ENCODE measurements at regions not wholly inside any gene's neighbourhood (a gene's known extent, or its start where the extent isn't known, plus 50 kb on each side); places are given as distances from the start of the nearest gene placed in this dataset.
A peak's percentile ranks its signal among the peaks of the same experiment; 100 is the strongest.

DNA sequence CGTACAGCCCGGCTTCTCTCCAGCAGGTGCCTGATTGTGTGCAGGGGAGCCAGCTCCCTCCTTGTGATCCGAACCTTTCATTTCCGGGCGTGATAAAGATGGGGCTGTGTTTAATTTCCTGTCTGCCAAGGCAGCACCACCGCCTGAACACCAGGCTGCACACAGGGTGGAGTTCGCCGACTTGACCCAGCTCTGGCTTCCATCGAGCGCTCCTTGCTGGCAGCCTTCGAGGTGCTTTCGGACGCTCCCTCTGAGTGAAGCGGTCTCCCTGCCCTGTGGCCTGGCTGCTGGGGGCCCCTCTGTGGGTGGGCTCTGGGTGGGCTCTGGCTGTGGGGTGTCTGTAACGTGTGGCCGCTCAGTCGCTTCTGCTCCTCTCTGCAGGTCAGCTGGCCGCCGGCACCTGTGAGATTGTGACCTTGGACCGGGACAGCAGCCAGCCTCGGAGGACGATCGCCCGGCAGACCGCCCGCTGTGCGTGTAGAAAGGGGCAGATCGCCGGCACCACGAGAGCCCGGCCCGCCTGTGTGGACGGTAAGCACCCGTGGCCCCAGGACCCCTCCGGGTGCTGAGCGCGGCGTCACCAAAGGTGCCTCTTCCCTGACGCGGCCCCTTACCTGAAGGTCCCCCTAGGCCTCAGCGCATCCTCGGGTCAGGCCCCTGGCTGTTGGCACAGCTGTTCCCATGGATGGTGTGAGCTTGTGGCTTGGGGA, 1181.3 kb downstream of the BRD1 start:
- no peak for DNase-seq

DNA sequence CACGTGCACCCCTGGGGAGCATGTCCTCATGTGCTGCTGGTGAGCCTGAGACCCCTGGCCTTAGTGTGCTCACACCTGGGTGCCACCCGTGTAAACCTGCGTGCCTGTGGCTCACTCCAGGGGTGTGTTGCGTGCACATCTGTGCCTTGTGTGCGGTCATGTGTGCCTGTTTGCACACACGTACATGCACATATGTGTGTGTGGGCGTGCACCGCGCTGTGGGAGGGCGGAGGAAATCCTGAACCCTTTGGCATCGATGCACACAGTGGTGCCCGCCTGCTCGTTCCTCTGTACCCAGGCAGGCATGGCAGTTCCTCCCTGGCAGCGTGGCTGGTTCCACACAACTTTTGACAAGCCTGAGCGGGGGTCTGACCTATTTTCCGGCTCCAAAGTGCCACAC, 1181.9 kb downstream of the BRD1 start:
- no peak for DNase-seq

DNA sequence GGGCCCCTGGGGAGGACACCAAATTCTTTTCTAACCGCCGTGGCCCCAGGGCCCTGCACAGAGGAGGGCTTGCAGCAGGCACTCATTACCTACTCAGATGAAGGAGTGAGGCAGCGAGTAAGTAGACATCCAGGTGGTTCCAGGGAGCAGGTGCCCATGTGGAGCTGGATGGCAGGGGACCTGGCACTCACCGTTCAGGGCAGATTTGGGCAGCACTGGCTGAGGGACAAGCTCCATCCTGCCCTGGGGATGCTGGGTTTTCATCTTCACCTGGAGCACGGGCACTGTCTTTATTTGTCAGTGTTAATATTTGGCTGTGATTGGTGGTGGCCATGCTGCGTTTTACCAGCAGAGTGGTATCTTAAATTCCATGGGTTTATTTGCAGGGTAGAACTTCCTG, 1182.7 kb downstream of the BRD1 start:
- no peak for DNase-seq

DNA sequence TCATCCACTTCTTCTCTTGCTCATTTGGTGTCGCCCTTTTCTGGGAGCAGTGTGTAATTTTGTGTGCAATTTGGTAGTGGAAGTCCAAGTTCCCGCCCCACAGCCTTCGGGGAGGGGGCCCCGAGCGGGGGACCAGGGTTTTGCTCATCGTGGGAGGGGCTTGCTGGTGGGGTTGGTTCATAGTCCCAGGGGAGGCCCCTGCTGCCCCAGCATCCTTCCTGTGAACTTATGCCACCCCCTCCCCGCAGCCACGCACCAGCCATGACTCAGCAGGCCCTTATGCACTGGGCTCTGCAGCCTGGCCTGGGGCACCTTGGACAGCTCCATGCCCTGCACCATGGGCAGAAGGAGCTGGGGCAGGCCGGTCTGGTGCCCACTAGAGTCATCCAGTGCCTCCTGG, 1183.6 kb downstream of the BRD1 start:
- DNase-seq = peak; percentile 8

DNA sequence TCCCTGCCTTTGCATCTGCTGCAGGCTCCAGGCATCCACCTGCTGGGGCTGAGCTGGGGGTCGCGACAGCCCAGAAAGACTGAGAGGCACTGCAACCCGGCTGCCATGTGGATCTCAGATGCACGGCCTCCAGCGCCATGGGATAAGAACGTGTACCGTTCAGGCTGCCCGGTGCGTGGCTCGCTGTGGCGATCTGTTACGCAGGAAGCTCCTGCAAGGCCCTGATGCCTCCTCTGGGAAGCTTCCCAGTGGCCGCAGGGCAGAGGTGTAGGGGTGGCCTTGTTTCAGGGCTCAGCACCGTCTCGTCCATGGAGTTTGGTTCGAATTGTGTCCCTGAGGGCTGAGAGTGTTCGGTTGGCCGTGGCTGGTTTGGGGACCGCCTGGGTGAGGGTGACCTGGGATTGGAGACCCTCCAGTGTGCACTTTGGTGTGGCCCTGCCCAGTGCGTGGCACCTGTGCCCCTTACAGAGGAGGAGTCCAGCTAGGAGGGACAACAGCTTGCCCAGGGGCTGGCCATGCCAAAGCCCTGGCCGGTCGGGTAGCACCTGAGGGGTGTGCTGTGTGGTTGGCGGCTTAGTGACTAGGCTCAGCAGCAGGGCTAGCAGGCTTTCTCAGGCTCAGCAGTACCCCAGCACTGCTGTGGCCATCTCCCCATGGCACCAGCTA, 1184.5 kb downstream of the BRD1 start:
- DNase-seq = no peak

DNA sequence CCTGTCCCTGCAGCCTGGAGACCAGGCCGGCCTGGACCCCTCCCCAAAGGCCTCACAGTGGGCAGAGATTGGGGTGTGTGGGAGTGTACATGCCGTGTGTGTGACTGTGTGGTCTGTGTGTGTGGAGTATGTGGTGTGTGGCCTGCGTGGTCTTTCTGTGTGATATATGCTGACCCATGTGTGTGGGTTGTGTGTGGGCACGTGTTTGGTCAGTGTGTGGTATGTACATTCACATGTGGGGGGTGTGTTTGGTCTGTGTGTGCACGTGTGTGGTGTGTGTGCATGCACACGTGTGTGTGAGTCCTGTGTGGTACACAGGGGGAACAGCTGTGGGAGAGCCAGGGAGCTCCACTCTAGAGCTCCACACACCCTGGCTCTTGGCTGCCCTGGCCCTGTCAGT, 1185.1 kb downstream of the BRD1 start:
- DNase-seq = no peak

DNA sequence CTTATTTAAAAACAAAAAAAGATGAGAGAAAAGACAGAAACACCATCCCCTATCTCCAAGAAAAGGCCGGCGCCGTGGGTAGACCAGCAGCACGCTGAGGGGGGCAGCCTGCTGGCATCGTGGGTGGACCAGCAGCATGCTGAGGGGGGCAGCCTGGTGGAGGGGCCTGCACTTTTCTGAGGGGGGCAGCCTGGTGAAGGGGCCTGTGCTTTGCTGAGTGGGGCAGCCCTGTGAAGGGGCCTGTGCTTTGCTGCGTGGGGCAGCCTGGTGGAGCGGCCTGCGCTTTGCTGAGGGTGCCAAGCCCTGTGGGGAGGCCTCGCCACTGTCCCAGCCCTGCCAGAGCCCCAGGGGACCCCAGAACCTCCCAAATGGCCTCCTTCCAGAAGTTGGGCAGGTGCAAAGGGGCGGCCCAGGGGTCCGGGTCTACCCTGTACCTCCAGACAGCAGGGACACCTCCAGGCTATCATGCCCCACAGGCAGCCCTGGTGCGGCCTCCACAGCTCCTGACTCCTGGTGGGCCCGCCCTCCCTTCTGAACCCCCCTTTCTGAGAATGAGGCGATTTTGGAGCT, 1185.7 kb downstream of the BRD1 start:
- no peak for DNase-seq

DNA sequence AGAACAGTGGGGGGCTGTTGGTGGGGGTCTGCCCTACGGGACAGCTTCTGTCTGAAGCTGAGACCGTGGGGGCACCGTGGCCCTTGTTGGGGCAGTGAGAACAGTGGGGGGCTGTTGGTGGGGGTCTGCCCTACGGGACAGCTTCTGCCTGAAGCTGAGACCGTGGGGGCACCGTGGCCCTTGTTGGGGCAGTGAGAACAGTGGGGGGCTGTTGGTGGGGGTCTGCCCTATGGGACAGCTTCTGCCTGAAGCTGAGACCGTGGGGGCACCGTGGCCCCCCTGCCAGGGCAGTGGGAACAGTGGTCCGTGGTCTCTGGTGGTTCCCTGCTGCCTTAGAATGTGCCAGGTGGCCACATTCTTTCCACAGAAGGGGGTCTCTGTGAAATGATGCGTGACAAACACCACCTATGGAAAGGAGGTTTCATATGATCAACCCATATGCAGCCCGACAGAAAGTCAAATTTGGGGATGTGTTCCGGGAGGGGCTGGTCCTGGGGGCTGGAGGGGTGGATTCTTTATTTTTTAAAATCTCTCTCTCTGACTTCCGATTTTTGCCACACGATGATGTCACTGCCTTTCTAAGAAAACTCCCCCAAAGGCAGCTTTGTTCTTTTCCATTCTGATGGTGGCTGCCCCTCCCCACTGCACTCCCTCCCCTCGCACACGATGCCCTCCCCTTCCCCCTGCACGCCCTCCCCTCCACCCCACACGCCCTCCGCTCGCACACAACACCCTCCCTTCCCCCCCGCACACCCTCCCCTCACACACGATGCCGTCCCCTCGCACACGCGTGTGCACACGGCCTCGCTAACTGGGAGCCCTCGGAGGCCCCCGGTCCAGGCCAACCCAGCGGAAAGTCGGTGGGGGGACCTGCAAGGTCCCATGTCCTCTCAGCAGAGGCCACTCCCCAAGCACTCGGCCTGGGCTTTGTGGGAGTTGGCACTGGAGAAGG, 1186.5 kb downstream of the BRD1 start:
- DNase-seq = no peak

DNA sequence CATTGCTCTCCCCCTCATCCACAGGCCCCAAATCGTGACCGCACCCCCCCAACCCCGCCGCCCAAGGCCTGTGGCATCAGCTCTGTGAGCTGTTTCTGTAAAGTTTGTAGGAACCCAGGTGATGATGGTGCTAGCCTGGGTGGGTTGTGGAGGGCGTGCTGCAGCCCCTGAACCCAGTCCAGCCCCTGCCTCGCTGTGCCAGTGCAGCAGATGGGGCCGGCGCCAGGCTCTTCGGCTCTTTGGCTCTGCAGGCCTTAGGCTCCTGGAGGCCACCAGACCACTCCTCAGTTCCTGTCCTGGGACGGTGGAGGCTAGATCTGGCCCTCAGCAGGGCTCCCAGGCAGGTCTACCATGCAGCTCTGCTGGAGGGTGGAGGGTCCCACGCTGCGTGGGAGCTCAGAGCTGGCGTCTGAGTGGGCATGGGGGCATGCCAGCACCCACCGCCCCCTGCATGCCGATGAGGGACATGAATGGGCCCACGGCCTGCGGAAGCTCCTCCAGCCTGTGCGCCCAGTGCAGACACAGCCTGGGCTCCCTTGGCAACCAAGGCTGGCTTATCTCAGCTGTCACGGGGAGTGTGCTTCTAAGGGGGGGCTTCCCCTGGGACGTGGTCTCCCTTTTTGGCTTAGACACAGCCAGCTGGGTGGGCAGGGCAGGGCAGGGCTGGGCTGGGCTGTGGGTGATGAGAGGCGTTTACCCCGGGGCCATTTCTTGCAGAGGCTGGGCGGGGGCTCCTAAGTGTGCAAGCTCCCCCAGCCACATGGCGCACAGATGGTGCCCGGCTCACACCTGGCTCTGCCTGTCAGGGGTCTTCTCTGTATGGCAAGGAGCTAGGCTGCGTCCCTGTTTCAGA, 1187.6 kb downstream of the BRD1 start:
- no peak for DNase-seq

DNA sequence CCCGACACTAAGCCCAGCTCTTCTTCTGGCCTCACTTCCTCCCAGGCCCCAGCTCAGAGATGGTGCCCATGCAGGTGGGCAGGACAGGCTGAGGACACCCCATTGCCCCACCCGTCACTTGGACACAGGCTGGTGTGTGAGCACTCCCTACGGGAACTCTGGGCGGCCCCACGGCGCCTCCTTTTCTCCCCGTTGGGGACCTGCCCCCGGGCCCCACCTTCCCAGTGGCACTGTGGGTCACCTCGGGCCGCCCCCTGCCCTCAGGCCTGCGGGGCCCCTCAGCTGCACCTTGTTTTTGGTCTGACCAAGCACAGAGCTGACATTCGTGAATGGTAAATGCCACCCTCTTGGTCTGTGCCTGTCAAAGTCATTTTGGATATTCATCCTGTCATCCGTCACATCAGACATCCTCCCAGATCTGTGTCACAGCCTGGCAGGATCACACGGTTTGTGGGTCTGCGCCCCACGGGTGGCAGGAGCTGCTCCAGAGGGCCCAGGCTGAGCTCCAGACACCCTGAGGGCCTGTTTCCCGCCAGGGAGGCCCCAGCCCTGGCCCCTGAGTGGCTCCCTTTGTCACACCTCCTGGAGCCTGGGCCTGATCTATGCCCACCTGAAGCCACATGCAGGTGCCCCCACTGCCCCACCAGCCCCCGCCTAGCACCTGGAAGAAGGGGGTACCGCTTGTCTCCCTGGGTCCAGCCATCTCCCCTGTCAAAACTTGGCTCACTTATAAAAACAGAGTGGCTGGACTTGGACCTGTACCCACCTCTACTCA, 1188.5 kb downstream of the BRD1 start:
- no peak for DNase-seq

DNA sequence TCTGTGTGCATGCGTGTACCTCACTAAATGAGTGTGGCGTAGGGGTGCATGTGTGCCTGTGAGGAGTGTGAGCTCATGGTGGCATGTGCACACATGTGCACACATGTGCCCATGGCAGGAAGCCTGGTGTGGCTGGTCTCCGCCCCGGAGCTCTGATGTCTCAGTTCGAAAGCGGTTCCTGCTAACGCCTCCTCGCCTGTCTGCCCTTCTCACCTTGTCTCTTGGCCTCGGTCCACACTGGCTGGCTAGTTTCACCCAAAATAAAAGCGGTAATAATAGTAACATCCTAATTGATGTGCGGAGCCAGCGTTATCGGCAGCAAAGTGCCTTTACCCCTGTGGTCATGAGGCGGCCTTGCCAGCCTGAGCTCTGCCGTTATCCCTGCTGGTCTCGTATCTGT, 1190.4 kb downstream of the BRD1 start:
- DNase-seq = no peak

DNA sequence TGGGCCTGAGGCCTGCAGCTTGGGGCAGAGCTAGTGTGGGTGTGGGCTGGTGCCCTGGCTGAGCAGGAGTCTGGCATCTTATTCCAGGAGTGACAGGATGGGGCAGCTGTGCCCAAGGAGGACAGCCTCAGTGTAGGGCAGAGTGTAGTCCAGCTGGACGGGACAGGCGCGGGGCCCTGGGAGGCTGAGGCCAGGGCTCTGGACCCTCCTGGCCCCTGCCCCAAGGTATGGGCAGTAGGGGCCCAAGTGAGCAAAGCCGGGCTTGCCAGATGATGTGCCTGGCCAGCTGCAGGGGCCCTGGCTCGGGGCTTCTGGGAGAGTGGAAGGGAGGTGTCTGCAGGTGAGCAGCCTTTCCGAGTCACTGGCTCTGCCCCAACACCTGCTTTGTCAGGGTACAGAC, 1190.9 kb downstream of the BRD1 start:
- no peak for DNase-seq

DNA sequence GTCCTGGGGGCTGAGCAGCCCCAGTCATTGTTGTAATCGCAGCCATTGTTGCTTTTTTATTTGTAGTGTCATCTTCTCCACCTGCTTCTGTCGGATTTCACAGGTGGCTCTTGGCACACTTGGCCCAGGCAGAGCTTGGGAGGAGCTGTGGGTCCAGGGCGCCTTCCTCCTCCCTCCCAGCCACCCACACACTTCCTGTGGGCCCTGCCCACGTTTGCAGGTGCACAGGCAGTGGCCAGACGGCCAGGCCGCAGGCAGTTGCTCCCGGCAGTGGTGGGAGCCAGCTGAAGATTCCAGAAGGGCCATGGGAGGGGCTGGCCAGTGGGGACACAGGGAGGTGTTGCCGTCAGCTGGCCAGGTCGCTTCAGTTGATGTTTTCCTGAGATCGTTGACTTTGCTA, 1191.9 kb downstream of the BRD1 start:
- no peak for DNase-seq

DNA sequence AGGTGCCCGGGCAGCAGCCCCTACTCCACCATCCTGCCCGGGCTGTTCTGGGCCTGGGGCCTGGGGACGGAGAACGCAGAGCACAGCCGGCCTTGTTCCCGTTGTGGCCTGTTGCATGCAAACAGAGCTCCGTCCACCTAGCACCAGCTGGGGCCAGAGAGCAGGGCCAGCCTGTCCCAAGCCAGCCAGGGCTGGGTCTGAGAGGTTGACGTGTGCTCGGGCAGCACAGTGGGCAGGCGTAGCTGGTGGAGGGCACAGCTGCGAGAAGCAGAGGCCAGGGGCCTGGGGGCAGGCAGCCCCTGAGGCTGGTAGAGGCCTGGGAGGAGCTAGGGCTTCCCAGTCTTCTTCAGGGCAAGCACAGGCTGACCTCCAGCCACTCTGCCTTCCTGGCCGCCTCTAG, 1192.6 kb downstream of the BRD1 start:
- DNase-seq = no peak

DNA sequence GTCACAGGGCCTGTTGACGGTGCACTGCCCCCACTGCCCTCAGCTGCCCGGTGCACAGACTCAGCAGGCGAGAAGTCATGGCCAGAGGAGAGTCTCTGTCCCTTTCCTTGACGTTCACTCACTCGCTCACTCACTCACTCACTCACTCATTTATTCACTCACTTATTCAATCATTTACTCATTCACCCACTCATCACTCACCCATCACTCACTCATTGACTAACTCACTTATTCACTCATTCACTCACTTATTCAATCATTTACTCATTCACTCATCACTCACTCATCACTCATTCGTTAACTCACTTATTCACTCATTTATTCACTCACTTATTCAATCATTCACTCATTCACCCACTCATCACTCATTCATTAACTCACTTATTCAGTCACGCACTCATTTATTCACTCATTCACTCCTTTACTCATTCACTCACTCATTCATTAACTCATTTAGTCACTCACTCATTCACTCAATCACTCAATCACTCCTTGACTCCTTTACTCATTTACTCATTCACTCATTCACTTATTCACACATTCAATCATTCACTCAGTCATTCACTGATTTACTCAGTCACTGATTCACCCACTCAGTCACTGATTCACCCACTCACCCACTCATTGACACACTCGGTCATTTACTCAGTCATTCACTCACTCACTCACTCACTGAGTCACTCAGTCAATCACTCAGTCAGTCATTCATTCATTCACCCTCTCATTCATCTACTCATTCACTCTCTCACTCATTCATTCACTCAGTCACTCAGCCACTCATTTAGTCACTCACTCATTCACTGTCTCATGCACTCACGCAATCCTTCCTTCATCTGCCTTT, 1193.5 kb downstream of the BRD1 start:
- DNase-seq = no peak

DNA sequence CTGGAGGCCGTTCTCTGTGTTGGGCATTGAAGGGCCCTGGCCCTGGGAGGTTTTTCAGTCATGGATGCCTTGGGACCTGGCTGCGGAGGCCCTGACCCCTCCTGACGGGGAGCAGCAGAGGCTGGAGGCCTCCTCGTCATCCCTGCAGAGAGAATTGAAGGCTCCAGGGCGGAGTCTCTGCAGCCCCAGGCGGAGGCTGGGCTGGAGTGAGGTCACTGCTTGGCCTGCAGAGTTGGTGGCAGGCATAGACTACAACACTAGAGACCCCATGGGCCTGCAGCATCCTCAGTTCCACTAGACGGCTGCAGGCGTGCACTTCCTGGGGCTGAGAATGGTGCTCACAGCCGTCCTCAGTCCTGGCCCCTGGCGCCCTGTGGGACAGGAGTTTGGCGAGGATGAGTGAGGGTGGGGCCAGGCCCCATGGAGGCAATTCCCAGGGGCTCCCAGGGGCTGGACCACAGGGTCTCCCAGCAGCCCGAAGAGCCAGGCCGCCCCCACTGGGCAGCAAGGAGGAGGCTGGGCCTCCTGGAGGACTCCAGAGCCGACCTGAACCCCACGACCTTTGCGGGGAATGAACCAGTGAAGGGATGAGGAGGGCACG, 1194.9 kb downstream of the BRD1 start:
- DNase-seq = no peak

DNA sequence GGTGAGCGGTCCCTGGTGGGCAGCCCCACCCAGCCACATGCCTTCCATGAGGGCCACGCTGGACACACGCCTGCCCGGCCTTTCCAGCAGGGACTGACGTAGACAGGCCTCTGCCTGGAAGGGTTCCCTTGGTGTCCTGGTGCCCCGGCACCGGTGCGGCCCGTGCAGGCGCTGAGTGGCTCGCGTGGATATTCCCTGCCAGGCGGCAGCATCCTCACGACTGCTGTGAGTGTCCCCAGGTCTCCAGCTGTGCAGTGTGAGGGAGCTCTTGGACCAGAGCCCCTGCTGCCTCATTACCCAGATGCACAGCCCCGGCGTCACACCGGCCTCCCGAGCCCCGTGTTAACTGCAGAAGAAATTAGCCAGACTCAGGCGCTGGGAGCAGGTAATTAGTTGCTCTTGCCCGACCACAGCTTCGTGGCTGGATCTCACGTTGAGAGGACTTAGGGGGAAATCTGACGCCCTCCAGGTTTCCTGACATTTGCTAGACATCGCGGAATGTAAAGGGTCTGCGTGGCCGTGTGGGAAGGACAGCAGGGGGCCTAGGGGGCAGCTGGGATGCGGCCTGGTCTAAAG, 1196.3 kb downstream of the BRD1 start:
- DNase-seq = no peak

DNA sequence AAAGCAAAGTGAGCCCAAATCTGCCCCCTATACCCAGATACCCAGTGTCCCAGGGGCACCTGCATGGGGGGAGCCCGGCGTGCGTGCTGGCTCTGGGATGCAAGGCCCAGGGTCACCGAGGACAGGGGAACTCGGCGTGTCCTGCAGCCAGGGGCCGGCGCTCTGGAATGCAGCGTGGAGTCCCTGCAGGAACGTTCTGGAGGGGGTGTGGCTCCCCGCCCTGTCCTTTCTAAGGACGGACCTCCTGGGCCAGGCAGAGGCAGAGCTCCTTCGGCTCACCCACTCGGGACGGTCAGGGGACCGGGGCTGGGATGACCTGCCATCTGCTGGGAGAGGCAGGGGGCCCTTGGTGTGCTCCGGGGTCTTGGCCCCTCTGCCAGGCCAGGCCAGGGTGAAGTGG, 1196.8 kb downstream of the BRD1 start:
- DNase-seq = no peak

DNA sequence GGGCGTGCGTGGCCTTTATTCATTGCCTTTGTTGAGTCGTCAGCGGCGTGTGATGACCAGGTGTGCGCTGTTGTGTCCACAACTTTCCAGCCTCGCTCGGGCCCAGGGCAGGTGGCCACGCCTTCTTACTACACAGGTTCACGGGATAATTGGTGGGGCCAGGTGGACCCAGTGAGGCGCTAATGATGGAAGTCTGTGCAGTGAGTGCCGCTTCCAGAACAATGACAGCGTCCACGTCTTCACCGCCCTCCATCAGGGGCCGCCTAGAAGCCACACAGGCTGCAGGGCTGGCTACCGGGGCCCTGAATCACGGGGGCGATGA, 1197.3 kb downstream of the BRD1 start:
- DNase-seq = no peak
